LNCAP (cell line): ENCODE measurements at regions not wholly inside any gene's neighbourhood (a gene's known extent, or its start where the extent isn't known, plus 50 kb on each side); places are given as distances from the start of the nearest gene placed in this dataset.

Source experiments
- CTCF ChIP-seq: fragments of 450-650 bp; IDR thresholded peaks from 2 replicates; pipeline ENCODE4 v1.5.1; 2017; ENCODE audit warnings: mild to moderate bottlenecking

GRCh38 chr10:78864761-78865537 lies 203.8 kb upstream of the ZMIZ1 start:
- no peak for TF ChIP-seq CTCF

GRCh38 chr10:78865538-78865875 lies 203.3 kb upstream of the ZMIZ1 start:
- no peak for TF ChIP-seq CTCF

GRCh38 chr10:78865931-78866717 lies 202.6 kb upstream of the ZMIZ1 start:
- TF ChIP-seq CTCF: no peak

GRCh38 chr10:78866731-78867554 lies 201.8 kb upstream of the ZMIZ1 start:
- TF ChIP-seq CTCF: no peak

GRCh38 chr10:78867555-78867939 lies 201.2 kb upstream of the ZMIZ1 start:
- no peak for TF ChIP-seq CTCF

GRCh38 chr10:78868048-78868447 lies 200.7 kb upstream of the ZMIZ1 start:
- TF ChIP-seq CTCF: no peak

GRCh38 chr10:78868456-78868855 lies 200.3 kb upstream of the ZMIZ1 start:
- TF ChIP-seq CTCF: no peak
